GM10266 (cell line): ENCODE measurements at regions not wholly inside any gene's neighbourhood (a gene's known extent, or its start where the extent isn't known, plus 50 kb on each side); places are given as distances from the start of the nearest gene placed in this dataset.
"Not testable (repeated sequence)": the region's sequence is repeated elsewhere in the genome, so short reads cannot be mapped to it uniquely, and the experiment has no call there.

Experiments used
- DNase-seq: peaks from one replicate; pipeline ENCODE4 v3.0.0; 2012; ENCODE audit errors: extremely low spot score
- TF ChIP-seq, protein P1 (sequence below): IDR thresholded peaks from 2 replicates; pipeline ENCODE4 v1.5.1; 2012; ENCODE audit warnings: mild to moderate bottlenecking, low read depth; ENCODE audit not compliant: control insufficient read depth, insufficient read depth; ENCODE audit errors: missing control alignments

DNA sequence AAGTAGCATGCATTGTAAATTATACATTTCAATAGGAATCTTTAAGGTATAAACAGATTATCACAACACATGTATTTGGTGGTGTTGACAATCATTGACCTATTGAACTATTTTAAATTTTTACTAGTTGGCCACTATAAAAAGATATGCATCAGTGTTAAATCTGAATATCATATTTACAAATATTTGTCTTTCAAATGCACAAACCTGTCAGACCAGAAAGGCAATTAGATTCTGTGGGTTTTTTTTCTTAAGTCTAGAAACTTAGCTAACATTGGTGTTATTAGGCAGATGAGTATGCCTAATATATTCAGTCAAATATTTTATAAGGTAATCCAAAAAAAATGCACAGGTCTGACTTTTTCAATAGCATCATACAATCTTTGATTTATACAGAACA lies 241.4 kb upstream of the DGKB start:
- TF ChIP-seq, protein P1, sequence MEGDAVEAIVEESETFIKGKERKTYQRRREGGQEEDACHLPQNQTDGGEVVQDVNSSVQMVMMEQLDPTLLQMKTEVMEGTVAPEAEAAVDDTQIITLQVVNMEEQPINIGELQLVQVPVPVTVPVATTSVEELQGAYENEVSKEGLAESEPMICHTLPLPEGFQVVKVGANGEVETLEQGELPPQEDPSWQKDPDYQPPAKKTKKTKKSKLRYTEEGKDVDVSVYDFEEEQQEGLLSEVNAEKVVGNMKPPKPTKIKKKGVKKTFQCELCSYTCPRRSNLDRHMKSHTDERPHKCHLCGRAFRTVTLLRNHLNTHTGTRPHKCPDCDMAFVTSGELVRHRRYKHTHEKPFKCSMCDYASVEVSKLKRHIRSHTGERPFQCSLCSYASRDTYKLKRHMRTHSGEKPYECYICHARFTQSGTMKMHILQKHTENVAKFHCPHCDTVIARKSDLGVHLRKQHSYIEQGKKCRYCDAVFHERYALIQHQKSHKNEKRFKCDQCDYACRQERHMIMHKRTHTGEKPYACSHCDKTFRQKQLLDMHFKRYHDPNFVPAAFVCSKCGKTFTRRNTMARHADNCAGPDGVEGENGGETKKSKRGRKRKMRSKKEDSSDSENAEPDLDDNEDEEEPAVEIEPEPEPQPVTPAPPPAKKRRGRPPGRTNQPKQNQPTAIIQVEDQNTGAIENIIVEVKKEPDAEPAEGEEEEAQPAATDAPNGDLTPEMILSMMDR = no peak

GRCh38 chr7:15143121-15143520 lies 240.6 kb upstream of the DGKB start:
- no peak for DNase-seq
- TF ChIP-seq, protein P1 = no peak

More for the DNA sequence above, 241.4 kb upstream of the DGKB start:
- no peak for DNase-seq

GRCh38 chr7:15140431-15140830 lies 237.9 kb upstream of the DGKB start:
- no peak for DNase-seq
- TF ChIP-seq, protein P1 = no peak

DNA sequence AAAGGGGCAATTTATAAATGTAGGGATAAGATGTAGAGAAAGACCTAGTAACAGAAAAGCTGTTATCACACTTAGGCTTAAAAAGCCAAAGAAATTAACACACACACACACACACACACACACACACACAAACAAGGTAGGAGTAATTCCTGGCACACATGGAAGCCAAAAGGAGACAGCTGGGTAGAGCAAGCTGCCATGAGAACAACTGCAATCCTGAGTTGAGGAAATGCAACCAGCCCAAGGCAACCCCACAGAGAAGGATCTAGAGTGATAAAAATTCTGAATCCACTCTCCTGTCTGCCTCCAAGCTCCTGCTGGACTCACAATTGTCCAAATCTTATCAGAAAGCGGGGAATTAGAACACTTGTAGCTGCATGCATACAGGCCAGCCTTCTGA lies 229.1 kb upstream of the DGKB start:
- TF ChIP-seq, protein P1 = no peak
- DNase-seq = no peak

- TF ChIP-seq, protein P1 = no peak
- DNase-seq = no peak
These were observed 228.4 kb upstream of the DGKB start for GRCh38 chr7:15130666-15131541.

DNA sequence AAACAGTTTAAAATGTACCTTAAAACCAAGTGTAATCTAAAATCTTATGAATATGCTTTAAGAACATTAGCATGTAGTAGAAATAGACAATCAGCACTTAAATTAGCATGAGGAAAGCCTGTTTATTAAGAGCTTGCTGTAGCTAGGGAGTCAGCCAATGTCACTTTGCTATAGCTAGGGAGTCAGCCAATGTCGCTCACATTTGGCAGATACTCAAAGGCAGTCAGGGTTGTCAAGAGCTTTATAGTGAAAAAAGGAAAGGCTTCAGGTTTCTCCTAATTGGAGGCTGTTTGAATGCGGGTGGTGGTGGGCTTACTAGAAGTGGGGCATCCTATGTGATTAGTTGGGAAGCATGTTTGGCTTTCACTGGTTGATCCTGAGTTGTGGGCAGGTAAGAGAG lies 226.2 kb upstream of the DGKB start:
- TF ChIP-seq, protein P1 = no peak
- DNase-seq = no peak

GRCh38 chr7:15126653-15127052 lies 224.1 kb upstream of the DGKB start:
- DNase-seq = not testable (repeated sequence)
